Liver (tissue), 3 donors: ENCODE measurements at regions not wholly inside any gene's neighbourhood (a gene's known extent, or its start where the extent isn't known, plus 50 kb on each side); places are given as distances from the start of the nearest gene placed in this dataset.

ENCODE experiments used
- EGR1 ChIP-seq, 2 donors: IDR thresholded peaks; 2 replicates each; pipeline ENCODE4 v1.6.1; 2016 to 2018; ENCODE audit warnings: antibody characterized with exemption in 2 of 2, low read depth in 2 of 2
- GABPA ChIP-seq, 2 donors: IDR thresholded peaks in 1 of 2; conservative IDR thresholded peaks in 1 of 2; 2 replicates each; pipeline ENCODE4 v1.6.1; 2016; ENCODE audit warnings: antibody characterized with exemption in 2 of 2, mild to moderate bottlenecking in 1 of 2, moderate library complexity in 1 of 2
- HNF4A ChIP-seq, 2 donors: conservative IDR thresholded peaks; 2 replicates each; pipeline ENCODE4 v1.6.1; 2016; ENCODE audit warnings: antibody characterized with exemption in 2 of 2, mild to moderate bottlenecking in 2 of 2
- JUND ChIP-seq, 2 donors: IDR thresholded peaks; 2 replicates each; pipeline ENCODE4 v1.6.1; 2016; ENCODE audit warnings: antibody characterized with exemption in 2 of 2
- RAD21 ChIP-seq, 2 donors: IDR thresholded peaks; 2 replicates each; pipeline ENCODE4 v1.6.1; 2016; ENCODE audit warnings: antibody characterized with exemption in 2 of 2, mild to moderate bottlenecking in 2 of 2
- SP1 ChIP-seq: IDR thresholded peaks from 2 replicates; pipeline ENCODE4 v1.6.1; 2018; ENCODE audit warnings: antibody characterized with exemption, mild to moderate bottlenecking
- TAF1 ChIP-seq: conservative IDR thresholded peaks from 2 replicates; pipeline ENCODE4 v1.6.1; 2016; ENCODE audit warnings: antibody characterized with exemption, mild to moderate bottlenecking
- YY1 ChIP-seq: IDR thresholded peaks from 2 replicates; pipeline ENCODE4 v1.6.1; 2016; ENCODE audit warnings: antibody characterized with exemption, mild to moderate bottlenecking
- TF ChIP-seq, protein P1 (sequence below): IDR thresholded peaks from 2 replicates; pipeline ENCODE4 v1.6.1; 2016; ENCODE audit warnings: antibody characterized with exemption
- TF ChIP-seq, protein P2 (sequence below): fragments of 150-350 bp; IDR thresholded peaks from 2 replicates; pipeline ENCODE4 v1.5.1; 2017; ENCODE audit warnings: improper control_type of control experiment, low read depth, low read length; ENCODE audit not compliant: missing input control
- TF ChIP-seq, protein P3 (sequence below): IDR thresholded peaks from 2 replicates; pipeline ENCODE4 v1.6.1; 2016; ENCODE audit warnings: antibody characterized with exemption, mild to moderate bottlenecking
- TF ChIP-seq, protein P4 (sequence below): IDR thresholded peaks from 2 replicates; pipeline ENCODE4 v1.6.1; 2016; ENCODE audit warnings: antibody characterized with exemption
- TF ChIP-seq, protein P5 (sequence below): IDR thresholded peaks from 2 replicates; pipeline ENCODE4 v1.6.1; 2016; ENCODE audit warnings: antibody characterized with exemption
- donor health status: healthy.
- donor health status: healthy.

DNA sequence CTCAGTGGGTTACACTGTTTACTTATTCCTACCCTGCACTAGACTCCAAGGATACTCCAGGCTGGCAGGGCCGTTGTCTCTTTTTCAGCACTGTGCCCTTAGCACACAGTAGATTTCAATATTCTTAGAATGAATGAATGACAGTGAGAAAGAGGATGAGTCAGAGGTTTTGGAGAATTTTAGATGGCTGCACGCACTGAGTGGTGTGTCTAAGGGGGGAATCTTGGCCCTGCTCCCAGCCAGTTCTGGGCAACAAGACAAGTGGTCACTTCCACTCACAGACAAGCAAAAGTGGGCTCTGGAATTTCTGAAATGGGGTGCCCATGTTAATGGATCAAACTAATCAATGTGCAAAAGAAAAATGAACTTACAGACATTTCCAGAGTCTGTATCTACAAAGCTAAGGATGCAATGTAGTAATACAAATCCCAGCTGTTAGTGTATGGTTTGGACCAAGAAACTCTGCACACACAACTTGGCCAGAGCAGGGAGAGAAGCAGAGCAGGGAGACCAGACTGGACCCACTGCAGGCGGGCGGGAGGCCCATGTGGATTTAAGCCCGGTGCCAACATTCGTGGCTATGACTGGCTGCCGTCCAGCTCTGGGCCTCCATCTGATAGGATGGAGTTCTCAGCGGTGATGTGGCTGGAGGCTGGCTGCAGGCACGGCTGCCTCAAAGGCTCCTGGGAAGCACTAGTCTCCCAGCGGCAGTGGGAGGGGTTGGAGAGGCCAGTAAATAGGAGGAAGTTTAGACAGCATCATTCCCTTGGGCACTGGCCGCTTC is 95.6 kb upstream of the CDYL2 start:
- TF ChIP-seq, protein P1, sequence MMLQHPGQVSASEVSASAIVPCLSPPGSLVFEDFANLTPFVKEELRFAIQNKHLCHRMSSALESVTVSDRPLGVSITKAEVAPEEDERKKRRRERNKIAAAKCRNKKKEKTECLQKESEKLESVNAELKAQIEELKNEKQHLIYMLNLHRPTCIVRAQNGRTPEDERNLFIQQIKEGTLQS: no peak
- TF ChIP-seq SP1: no peak
- TF ChIP-seq, protein P2, sequence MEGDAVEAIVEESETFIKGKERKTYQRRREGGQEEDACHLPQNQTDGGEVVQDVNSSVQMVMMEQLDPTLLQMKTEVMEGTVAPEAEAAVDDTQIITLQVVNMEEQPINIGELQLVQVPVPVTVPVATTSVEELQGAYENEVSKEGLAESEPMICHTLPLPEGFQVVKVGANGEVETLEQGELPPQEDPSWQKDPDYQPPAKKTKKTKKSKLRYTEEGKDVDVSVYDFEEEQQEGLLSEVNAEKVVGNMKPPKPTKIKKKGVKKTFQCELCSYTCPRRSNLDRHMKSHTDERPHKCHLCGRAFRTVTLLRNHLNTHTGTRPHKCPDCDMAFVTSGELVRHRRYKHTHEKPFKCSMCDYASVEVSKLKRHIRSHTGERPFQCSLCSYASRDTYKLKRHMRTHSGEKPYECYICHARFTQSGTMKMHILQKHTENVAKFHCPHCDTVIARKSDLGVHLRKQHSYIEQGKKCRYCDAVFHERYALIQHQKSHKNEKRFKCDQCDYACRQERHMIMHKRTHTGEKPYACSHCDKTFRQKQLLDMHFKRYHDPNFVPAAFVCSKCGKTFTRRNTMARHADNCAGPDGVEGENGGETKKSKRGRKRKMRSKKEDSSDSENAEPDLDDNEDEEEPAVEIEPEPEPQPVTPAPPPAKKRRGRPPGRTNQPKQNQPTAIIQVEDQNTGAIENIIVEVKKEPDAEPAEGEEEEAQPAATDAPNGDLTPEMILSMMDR: peak; percentile 5
- TF ChIP-seq TAF1: no peak
- TF ChIP-seq EGR1 (IDR thresholded peaks at IDR 0.05; ENCODE audit: low read depth in 2 of 2): no peak
- no peak for TF ChIP-seq JUND (IDR thresholded peaks at IDR 0.05)
- TF ChIP-seq, protein P3, sequence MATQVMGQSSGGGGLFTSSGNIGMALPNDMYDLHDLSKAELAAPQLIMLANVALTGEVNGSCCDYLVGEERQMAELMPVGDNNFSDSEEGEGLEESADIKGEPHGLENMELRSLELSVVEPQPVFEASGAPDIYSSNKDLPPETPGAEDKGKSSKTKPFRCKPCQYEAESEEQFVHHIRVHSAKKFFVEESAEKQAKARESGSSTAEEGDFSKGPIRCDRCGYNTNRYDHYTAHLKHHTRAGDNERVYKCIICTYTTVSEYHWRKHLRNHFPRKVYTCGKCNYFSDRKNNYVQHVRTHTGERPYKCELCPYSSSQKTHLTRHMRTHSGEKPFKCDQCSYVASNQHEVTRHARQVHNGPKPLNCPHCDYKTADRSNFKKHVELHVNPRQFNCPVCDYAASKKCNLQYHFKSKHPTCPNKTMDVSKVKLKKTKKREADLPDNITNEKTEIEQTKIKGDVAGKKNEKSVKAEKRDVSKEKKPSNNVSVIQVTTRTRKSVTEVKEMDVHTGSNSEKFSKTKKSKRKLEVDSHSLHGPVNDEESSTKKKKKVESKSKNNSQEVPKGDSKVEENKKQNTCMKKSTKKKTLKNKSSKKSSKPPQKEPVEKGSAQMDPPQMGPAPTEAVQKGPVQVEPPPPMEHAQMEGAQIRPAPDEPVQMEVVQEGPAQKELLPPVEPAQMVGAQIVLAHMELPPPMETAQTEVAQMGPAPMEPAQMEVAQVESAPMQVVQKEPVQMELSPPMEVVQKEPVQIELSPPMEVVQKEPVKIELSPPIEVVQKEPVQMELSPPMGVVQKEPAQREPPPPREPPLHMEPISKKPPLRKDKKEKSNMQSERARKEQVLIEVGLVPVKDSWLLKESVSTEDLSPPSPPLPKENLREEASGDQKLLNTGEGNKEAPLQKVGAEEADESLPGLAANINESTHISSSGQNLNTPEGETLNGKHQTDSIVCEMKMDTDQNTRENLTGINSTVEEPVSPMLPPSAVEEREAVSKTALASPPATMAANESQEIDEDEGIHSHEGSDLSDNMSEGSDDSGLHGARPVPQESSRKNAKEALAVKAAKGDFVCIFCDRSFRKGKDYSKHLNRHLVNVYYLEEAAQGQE: no peak
- TF ChIP-seq, protein P4, sequence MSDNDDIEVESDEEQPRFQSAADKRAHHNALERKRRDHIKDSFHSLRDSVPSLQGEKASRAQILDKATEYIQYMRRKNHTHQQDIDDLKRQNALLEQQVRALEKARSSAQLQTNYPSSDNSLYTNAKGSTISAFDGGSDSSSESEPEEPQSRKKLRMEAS: peak; percentile 35
- peak; percentile 68 for TF ChIP-seq YY1
- TF ChIP-seq GABPA (IDR thresholded peaks at IDR 0.05 in 1 of 2, conservative IDR thresholded peaks at IDR 0.05 in 1 of 2): no peak
- no peak for TF ChIP-seq RAD21 (IDR thresholded peaks at IDR 0.05)
- peak in 1 of 2 donors; percentile 55 for TF ChIP-seq HNF4A (conservative IDR thresholded peaks at IDR 0.05)
- TF ChIP-seq, protein P5, sequence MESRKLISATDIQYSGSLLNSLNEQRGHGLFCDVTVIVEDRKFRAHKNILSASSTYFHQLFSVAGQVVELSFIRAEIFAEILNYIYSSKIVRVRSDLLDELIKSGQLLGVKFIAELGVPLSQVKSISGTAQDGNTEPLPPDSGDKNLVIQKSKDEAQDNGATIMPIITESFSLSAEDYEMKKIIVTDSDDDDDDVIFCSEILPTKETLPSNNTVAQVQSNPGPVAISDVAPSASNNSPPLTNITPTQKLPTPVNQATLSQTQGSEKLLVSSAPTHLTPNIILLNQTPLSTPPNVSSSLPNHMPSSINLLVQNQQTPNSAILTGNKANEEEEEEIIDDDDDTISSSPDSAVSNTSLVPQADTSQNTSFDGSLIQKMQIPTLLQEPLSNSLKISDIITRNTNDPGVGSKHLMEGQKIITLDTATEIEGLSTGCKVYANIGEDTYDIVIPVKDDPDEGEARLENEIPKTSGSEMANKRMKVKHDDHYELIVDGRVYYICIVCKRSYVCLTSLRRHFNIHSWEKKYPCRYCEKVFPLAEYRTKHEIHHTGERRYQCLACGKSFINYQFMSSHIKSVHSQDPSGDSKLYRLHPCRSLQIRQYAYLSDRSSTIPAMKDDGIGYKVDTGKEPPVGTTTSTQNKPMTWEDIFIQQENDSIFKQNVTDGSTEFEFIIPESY: no peak
